ENCODE measurements at regions not wholly inside any gene's neighbourhood (a gene's known extent, or its start where the extent isn't known, plus 50 kb on each side); places are given as distances from the start of the nearest gene placed in this dataset.

DNA sequence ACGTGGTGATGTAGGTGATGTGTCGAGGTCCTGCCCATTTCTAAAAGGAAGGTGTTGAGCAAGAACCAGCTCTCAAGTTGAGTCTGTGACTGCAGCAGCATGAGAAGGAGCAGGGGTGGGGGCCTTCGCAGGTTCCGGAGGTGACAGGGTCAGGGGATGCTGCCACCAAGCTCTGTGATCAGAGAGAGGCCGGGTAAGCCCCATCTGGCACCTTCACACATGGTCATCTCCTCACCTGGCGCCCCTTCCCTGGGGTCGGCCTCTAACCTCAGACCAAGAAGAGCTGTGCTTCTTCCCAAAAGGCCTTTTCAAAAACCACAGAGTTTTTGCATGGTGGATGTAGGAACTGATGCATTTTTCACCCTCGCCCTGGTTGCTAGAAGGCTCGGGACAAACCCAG, 137.6 kb downstream of the CPZ start:
- Histone ChIP-seq H3K36me3 (no peaks in the 10 kb centered on the region), H3K9me3 (no peaks in the 10 kb centered on the region), H3K27me3 (no peaks in the 10 kb centered on the region), H3K4me1 (no peaks in the 10 kb centered on the region), H3K27ac (no peak overlapping the region), H3K4me3 (no peak overlapping the region)
- no peak for DNase-seq
- no peak for ATAC-seq
- WGBS, 2 donors = 72 to 85% methylated on average over 9 of the region's 9 CpGs
- no peak for FAIRE-seq
- intact Hi-C loops (cut with DNase I) = no loop called here
- TF ChIP-seq, protein P1, sequence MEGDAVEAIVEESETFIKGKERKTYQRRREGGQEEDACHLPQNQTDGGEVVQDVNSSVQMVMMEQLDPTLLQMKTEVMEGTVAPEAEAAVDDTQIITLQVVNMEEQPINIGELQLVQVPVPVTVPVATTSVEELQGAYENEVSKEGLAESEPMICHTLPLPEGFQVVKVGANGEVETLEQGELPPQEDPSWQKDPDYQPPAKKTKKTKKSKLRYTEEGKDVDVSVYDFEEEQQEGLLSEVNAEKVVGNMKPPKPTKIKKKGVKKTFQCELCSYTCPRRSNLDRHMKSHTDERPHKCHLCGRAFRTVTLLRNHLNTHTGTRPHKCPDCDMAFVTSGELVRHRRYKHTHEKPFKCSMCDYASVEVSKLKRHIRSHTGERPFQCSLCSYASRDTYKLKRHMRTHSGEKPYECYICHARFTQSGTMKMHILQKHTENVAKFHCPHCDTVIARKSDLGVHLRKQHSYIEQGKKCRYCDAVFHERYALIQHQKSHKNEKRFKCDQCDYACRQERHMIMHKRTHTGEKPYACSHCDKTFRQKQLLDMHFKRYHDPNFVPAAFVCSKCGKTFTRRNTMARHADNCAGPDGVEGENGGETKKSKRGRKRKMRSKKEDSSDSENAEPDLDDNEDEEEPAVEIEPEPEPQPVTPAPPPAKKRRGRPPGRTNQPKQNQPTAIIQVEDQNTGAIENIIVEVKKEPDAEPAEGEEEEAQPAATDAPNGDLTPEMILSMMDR (IDR thresholded peaks at IDR 0.05) = no peak

DNA sequence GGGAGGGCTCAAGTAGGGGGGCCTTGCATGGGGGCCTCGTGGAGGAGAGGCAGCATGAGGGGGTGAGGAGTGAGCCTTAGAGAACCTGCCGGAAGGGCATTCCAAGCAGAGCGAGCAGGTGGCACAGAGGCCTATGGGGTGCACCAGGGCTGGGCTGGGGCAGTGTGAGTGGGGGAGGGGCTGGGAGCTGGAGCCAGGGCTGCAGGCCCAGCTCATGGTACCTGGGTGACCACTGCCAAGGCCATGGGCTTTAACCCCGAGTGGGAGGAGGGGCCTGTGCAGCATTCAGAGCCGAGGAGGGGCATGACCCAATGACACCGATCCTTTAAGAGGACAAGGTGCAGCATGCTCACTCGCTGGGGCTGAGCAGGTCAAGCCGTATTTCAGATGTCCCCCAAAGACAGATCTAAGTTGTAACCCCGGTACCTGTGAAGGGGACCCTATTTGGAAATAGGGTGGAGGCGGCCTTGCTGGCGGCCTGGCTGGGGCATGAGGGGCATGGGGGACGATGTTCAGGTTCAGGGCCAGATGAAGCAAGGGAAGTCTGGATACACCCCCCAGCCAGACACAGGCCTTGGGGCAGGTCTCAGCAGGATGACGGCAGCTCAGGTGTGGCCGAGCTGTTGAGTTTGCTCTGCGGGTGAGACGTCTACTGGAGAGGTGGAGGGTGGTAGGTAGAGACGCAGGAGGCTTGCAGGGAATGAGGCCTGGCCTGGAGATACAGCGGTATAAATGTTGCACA, 137.0 kb downstream of the CPZ start:
- TF ChIP-seq, protein P1 (IDR thresholded peaks at IDR 0.05) = no peak
- ATAC-seq = no peak
- intact Hi-C loops (cut with DNase I) = no loop called here
- H3K4me3 ChIP-seq = no peak overlapping the region
- H3K4me1 ChIP-seq = no peaks in the 10 kb centered on the region
- no peaks in the 10 kb centered on the region for H3K27me3 ChIP-seq
- DNase-seq = peak in 1 of 6 donors; percentile 1
- H3K36me3 ChIP-seq = no peaks in the 10 kb centered on the region
- 73 to 86% methylated on average over 16 to 18 of the region's 18 CpGs for WGBS, 2 donors
- no peak for FAIRE-seq
- H3K27ac ChIP-seq = no peak overlapping the region
- H3K9me3 ChIP-seq = no peaks in the 10 kb centered on the region

DNA sequence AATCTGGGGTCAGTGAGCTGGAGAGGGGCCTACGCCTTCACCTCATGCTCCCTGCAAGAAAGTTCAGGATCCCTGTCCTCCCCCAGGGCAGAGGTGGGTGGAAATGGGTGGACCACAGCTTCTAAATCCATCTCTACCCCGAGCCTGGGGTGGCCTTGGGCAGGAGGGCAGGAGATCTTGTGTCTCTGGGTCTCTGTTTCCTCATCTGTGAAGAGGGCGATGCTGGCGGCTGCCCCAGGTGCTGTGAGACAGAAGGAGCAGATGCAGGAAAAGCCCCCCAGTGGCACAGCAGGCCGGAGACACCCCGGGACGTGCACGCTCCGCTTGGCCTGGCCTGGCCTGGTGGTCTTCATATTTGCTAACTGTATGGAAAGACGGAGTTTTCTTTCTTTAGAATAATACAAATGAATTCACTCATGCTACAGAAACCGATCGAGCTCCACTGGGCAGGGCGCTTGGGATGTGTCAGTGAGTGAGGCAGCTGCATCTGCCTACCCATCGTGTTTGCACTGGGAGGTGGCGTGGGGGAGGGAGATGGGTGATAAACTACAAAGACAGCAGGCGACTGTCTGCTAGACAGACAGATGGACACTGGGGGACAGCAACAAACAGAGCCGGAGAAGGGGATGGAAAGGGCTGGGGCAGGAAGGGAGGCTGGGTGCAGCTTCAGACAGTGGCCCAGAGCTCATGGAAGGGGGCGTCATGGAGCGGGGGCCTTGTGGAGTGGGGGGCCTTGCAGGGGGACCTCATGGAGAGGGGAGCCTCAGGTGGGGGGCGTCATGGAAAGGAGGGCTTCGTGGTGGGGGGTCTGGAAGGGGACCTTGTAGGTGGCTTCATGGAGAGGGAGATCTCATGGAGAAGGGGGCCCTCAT, 136.2 kb downstream of the CPZ start:
- no peak overlapping the region for H3K4me3 ChIP-seq
- 57 to 66% methylated on average over 21 of the region's 21 CpGs for WGBS, 2 donors
- no peak for ATAC-seq
- no peaks in the 10 kb centered on the region for H3K27me3 ChIP-seq
- H3K9me3 ChIP-seq = no peaks in the 10 kb centered on the region
- intact Hi-C loops (cut with DNase I) = no loop called here
- DNase-seq = peak in 2 of 6 donors; percentile 4 to 25
- no peak for FAIRE-seq
- no peaks in the 10 kb centered on the region for H3K36me3 ChIP-seq
- H3K27ac ChIP-seq = no peak overlapping the region
- no peaks in the 10 kb centered on the region for H3K4me1 ChIP-seq
- TF ChIP-seq, protein P1 (IDR thresholded peaks at IDR 0.05) = no peak

DNA sequence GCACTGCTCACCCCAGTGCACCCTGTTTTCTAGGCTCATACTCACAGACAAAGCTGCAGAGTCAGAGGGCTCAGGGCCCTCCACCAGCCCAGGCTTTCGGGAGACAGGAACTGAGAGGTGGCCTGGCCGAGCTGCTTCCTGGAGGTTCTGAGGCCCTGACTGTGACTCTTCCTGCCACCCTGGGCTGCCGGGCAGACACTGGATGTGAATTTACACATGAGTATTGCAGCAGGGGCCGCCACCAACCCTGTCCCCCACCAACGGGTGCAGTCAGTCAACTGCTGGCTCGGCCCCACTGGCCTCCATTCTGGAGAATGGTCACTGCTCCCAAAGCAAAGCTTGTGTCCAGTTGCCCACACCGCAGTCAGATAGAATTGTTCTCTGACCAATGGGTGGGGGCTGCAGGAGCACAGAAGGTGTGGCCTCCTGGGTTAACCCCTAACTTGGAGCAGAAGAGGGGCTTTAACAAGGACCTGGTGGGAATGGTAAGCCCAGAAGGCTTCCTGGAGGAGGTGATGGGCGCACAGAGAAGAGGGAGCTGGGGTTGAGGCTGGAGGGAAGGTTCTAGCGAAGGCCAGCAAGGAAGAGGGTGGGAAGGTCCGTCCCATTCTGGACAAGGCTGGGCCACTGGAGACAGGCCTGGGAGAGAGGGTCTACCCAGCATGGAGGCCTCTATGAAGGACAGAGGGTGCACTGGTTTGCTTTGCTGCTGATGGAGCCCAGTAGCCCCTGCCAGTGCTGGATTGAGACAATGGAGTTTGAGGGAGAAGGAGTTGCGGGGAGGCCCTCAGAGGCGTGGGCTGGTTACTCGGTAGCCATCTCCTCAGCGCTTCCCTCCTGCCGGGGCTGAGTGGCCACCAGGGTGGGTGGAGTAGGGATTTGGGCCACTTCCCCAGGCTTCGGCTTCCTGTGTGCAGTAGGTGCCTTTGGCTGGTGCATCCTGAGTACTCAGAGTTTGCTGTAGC, 135.3 kb downstream of the CPZ start:
- no peak for ATAC-seq
- Histone ChIP-seq H3K27ac (no peak overlapping the region), H3K27me3 (no peaks in the 10 kb centered on the region), H3K36me3 (no peaks in the 10 kb centered on the region), H3K4me1 (no peaks in the 10 kb centered on the region), H3K9me3 (no peaks in the 10 kb centered on the region), H3K4me3 (no peak overlapping the region)
- no peak for FAIRE-seq
- TF ChIP-seq, protein P1 (IDR thresholded peaks at IDR 0.05) = no peak
- intact Hi-C loops (cut with DNase I) = no loop called here
- DNase-seq = peak in 2 of 6 donors; percentile 2 to 43
- WGBS, 2 donors = 54 to 71% methylated on average over 16 of the region's 16 CpGs
